ENCODE measurements at regions not wholly inside any gene's neighbourhood (a gene's known extent, or its start where the extent isn't known, plus 50 kb on each side); places are given as distances from the start of the nearest gene placed in this dataset.
A peak's percentile ranks its signal among the peaks of the same experiment; 100 is the strongest.

DNA sequence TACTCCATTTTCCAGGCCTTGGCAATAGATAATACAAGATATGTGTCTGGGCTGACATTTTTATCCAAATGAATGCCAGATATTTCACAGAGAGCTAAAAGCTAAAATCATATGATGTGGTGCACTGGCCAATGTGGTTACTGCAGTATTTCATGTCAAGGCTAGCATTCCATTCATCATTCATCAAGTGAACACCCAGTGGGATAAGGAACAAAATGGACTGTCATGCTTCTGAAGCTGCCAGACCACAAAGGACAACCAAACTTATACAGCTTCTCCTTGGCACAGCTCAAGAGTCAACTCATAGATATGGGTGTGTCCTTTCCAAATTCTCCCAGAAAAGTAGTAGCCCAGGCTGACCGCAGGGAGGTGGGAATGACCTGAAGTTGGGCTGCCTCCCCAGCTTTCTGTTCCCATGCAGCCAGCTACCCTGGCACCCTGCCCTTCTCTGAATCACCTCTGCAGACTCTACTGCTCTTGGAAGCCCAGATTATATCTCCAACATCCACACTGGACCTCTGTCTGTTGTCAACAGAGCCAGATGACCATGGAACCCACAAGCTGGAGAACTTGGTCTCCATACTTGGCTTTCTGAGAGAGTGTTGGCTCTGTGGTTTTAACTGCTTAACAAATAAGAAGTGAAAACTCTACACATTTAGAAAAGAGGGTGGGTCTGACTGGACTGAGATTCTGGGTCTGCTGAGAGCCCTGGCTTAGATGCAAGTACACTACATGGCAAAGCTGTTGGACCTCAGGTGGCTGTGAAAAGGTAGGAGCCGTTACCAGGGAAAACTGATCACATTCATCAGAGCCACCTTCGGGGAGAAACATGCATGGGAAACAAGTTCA is 122.8 kb downstream of the ALDH8A1 start:
- Histone ChIP-seq H3K27ac (no peak overlapping the region), H3K27me3 (replicated peaks; ENCODE audit: insufficient read depth) (no peaks in the 10 kb centered on the region), H3K4me3 (no peak overlapping the region), H3K4me1 (replicated peaks) (no peaks in the 10 kb centered on the region), H3K9me3 (no peaks in the 10 kb centered on the region), H3K36me3 (no peaks in the 10 kb centered on the region)
- peak; percentile 55 for DNase-seq (ENCODE audit: low spot score)
- intact Hi-C loops (cut with DNase I), result no loop called here
- TF ChIP-seq POLR2AphosphoS5 (IDR thresholded peaks at IDR 0.05) (peak; percentile 62), POLR2A (IDR thresholded peaks at IDR 0.05) (no peak)
- TF ChIP-seq, protein P1, sequence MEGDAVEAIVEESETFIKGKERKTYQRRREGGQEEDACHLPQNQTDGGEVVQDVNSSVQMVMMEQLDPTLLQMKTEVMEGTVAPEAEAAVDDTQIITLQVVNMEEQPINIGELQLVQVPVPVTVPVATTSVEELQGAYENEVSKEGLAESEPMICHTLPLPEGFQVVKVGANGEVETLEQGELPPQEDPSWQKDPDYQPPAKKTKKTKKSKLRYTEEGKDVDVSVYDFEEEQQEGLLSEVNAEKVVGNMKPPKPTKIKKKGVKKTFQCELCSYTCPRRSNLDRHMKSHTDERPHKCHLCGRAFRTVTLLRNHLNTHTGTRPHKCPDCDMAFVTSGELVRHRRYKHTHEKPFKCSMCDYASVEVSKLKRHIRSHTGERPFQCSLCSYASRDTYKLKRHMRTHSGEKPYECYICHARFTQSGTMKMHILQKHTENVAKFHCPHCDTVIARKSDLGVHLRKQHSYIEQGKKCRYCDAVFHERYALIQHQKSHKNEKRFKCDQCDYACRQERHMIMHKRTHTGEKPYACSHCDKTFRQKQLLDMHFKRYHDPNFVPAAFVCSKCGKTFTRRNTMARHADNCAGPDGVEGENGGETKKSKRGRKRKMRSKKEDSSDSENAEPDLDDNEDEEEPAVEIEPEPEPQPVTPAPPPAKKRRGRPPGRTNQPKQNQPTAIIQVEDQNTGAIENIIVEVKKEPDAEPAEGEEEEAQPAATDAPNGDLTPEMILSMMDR (IDR thresholded peaks at IDR 0.05), result no peak
- 75% methylated on average over 3 of the region's 3 CpGs for WGBS

DNA sequence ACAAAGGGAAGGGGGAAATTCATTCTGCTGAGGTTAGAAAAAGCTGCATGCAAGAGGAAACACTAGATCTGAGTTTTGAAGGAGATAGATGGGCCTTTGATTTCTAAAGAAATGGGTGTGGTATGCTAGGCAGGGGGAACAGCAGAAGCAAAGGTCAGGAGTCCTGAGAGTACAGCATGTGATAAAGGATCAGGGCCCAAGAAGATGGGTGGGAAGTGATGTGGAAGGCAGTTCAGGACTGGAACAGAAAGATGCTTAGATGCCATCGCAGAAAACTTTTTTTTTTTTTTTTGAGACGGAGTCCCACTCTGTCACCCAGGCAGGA is 126.2 kb downstream of the ALDH8A1 start:
- Histone ChIP-seq H3K4me3 (no peak overlapping the region), H3K27ac (no peak overlapping the region), H3K27me3 (replicated peaks; ENCODE audit: insufficient read depth) (no peaks in the 10 kb centered on the region), H3K4me1 (replicated peaks) (no peaks in the 10 kb centered on the region), H3K36me3 (no peaks in the 10 kb centered on the region), H3K9me3 (no peaks in the 10 kb centered on the region)
- intact Hi-C loops (cut with DNase I), result loop anchor here (5.0 kb wide), 2 partner anchors 651 to 666 kb away; no protein-coding TSS in a partner anchor
- WGBS, result 95% methylated on average over 2 of the region's 2 CpGs
- TF ChIP-seq POLR2AphosphoS5 (IDR thresholded peaks at IDR 0.05), result no peak
- no peak for TF ChIP-seq POLR2A (IDR thresholded peaks at IDR 0.05)
- TF ChIP-seq, protein P1 (IDR thresholded peaks at IDR 0.05), result no peak
- DNase-seq (ENCODE audit: low spot score), result no peak

DNA sequence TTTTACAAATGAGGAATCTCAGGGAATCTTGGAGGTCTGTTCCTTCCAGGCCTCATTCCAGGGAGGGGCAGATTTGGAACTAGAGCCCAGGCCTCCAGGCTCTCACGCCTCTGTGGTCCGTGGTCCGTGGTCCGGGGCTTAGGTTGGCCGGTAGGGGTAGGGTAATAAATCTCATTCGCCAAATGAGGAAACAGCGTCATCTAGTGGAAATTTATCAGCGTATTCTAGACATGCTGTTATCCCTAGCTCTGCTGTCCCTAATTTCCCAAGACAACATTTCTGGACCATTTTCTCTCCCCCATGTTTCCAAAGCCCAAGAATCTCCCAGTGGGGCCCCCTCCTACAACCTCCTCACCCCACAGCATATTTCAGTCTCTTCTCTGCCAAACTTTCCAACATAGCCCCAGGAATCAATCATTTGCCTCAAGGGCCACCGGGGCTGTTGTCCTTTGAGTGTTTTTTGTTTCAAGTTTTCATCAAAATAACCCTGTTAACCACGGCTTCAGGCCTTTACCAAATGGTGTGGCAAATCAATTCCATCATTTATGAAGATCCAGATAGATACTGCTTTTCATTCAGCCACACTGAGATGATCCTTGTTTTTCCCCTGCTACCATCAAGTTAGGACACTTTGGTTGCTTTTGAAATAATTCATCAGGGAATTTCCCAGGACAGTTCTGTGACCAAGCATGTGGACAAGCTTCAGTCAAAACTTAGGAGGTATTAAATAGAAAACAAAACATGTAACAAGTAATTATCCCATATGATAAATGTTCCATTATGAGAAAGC is 126.8 kb downstream of the ALDH8A1 start:
- H3K4me1 ChIP-seq (replicated peaks), result no peaks in the 10 kb centered on the region
- H3K27me3 ChIP-seq (replicated peaks; ENCODE audit: insufficient read depth), result no peaks in the 10 kb centered on the region
- DNase-seq (ENCODE audit: low spot score), result peak; percentile 63
- no peaks in the 10 kb centered on the region for H3K9me3 ChIP-seq
- no peaks in the 10 kb centered on the region for H3K36me3 ChIP-seq
- WGBS, result 17% methylated on average over 10 of the region's 10 CpGs
- H3K27ac ChIP-seq, result no peak overlapping the region
- TF ChIP-seq POLR2A (IDR thresholded peaks at IDR 0.05) (no peak), POLR2AphosphoS5 (IDR thresholded peaks at IDR 0.05) (peak; percentile 42)
- TF ChIP-seq, protein P1 (IDR thresholded peaks at IDR 0.05), result peak; percentile 72 to 94 (median 88)
- intact Hi-C loops (cut with DNase I), result loop anchor here (5.0 kb wide), 2 partner anchors 651 to 666 kb away; no protein-coding TSS in a partner anchor
- H3K4me3 ChIP-seq, result no peak overlapping the region

DNA sequence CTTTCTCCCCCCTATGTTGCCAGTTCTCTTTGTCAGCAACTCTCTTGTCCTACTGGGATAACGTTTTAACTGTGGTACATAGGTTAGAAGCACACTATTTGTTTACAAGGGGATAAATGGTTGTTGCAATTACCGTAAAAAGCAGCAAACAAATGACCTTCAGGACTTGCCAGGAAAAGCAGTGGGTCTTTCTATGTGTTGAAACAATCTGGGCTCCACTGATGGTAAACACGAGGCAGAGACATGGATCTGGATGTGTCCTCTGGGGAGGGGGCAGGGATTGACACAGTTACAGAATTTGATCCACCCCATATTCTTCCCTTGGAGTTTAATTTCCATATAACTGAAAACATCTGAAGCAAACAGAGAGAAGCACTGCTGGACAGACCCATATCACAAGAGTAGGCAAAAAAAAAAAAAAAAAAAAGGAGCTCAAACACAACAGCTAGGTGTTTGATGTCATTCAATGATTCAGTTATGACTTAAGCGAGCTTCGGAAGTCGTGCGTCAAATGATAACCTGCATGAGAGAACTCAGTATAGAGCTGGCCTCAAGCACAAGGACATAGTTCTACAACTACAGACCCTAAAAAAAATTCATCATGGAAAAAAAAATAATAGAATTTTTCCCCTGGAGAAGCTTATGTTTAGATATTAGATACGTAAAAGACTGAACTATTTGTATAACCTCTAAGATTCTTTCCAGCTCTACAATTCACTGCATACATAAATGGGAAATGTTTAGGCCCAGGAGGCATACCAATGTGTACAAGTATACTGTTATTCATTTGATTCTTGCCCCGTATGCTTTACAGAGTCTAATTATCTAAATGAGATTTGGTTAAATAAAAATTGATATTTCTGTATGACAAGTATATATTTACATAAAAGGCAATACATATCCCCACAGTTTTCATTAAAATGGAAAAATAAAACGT is 127.7 kb downstream of the ALDH8A1 start:
- no peak for DNase-seq (ENCODE audit: low spot score)
- WGBS, result 76% methylated on average over 10 of the region's 10 CpGs

More for the DNA sequence above, 127.7 kb downstream of the ALDH8A1 start:
- no peaks in the 10 kb centered on the region for H3K9me3 ChIP-seq
- TF ChIP-seq, protein P1 (IDR thresholded peaks at IDR 0.05), result no peak
- TF ChIP-seq POLR2AphosphoS5 (IDR thresholded peaks at IDR 0.05) (no peak), POLR2A (IDR thresholded peaks at IDR 0.05) (no peak)
- intact Hi-C loops (cut with DNase I), result loop anchor here (5.0 kb wide), 2 partner anchors 650 to 665 kb away; no protein-coding TSS in a partner anchor
- H3K4me3 ChIP-seq, result no peak overlapping the region
- H3K4me1 ChIP-seq (replicated peaks), result no peaks in the 10 kb centered on the region
- no peaks in the 10 kb centered on the region for H3K36me3 ChIP-seq
- no peak overlapping the region for H3K27ac ChIP-seq
- H3K27me3 ChIP-seq (replicated peaks; ENCODE audit: insufficient read depth), result no peaks in the 10 kb centered on the region

All from prostate gland (tissue), 2 donors.